Smooth muscle cell (in vitro differentiated cells): ENCODE measurements at regions not wholly inside any gene's neighbourhood (a gene's known extent, or its start where the extent isn't known, plus 50 kb on each side); places are given as distances from the start of the nearest gene placed in this dataset.

ENCODE experiments used
- DNase-seq: peaks from one replicate; lab custom pipeline; 2025; ENCODE audit not compliant: unreplicated experiment; lab: John Stamatoyannopoulos, UW
- H2AFZ ChIP-seq: fragments of 200-600 bp; sonication (generic); 2 replicates; pipeline ENCODE4 v1.6.0; 2016; ENCODE audit warnings: antibody characterized with exemption, low read depth, mild to moderate bottlenecking
- H3F3A ChIP-seq: fragments of 200-600 bp; sonication (generic); 2 replicates; pipeline ENCODE4 v1.6.0; 2017; ENCODE audit warnings: antibody characterized with exemption, low read depth
- H3K27ac ChIP-seq: fragments of 200-600 bp; sonication (generic); 2 replicates; pipeline ENCODE4 v1.5.1; 2016; ENCODE audit warnings: low read depth, mild to moderate bottlenecking
- H3K27me3 ChIP-seq: fragments of 200-600 bp; sonication (generic); 2 replicates; pipeline ENCODE4 v1.6.1; 2016; ENCODE audit warnings: low read depth, mild to moderate bottlenecking
- H3K36me3 ChIP-seq: fragments of 200-600 bp; sonication (generic); 2 replicates; pipeline ENCODE4 v1.5.1; 2016; ENCODE audit warnings: low read depth
- H3K4me1 ChIP-seq: fragments of 200-600 bp; sonication (generic); 2 replicates; pipeline ENCODE4 v1.5.1; 2016; ENCODE audit warnings: low read depth
- H3K4me2 ChIP-seq: fragments of 200-600 bp; sonication (generic); 2 replicates; pipeline ENCODE4 v1.6.0; 2016; ENCODE audit warnings: mild to moderate bottlenecking
- H3K4me3 ChIP-seq: fragments of 200-600 bp; sonication (generic); 2 replicates; pipeline ENCODE4 v1.5.1; 2016; ENCODE audit warnings: mild to moderate bottlenecking
- H3K79me2 ChIP-seq: fragments of 200-600 bp; sonication (generic); 2 replicates; pipeline ENCODE4 v1.6.0; 2016; ENCODE audit warnings: low read depth, mild to moderate bottlenecking
- H3K9ac ChIP-seq: fragments of 200-600 bp; sonication (generic); 2 replicates; pipeline ENCODE4 v1.6.0; 2016; ENCODE audit warnings: low read depth
- H3K9me3 ChIP-seq: fragments of 200-600 bp; sonication (generic); replicated peaks from 2 replicates; pipeline ENCODE4 v1.5.1; 2016; ENCODE audit warnings: low read depth
- H4K20me1 ChIP-seq: fragments of 200-600 bp; sonication (generic); 2 replicates; pipeline ENCODE4 v1.6.0; 2016; ENCODE audit warnings: low read depth
- CTCF ChIP-seq: fragments of 200-600 bp; sonication (generic); IDR thresholded peaks from 2 replicates; pipeline ENCODE4 v1.5.1; 2017; ENCODE audit warnings: borderline replicate concordance, mild to moderate bottlenecking, antibody characterized with exemption; ENCODE audit not compliant: insufficient read depth, poor library complexity, severe bottlenecking
- WGBS: methylation state at CpG from one replicate; pipeline ENCODE4 v1.1.7; 2016; ENCODE audit warnings: low lambda C conversion rate; 5-methylcytosine and 5-hydroxymethylcytosine counted together

- Histone ChIP-seq H3K4me3 (no peak overlapping the region), H3K9ac (peak overlapping the region; percentile 4), H3K27me3 (no peaks in the 10 kb centered on the region), H3K79me2 (no peaks in the 10 kb centered on the region), H3K4me2 (peak overlapping the region; percentile 54), H3K36me3 (no peaks in the 10 kb centered on the region), H3K9me3 (no peaks in the 10 kb centered on the region), H3F3A (peaks cover 5% of the 10 kb centered on the region), H3K27ac (peak overlapping the region; percentile 77), H2AFZ (no peak overlapping the region), H4K20me1 (no peaks in the 10 kb centered on the region), H3K4me1 (no peaks in the 10 kb centered on the region)
- DNase-seq, result no peak
- 22% methylated on average over 9 of the region's 9 CpGs for WGBS
- no peak for TF ChIP-seq CTCF
These were observed 84.9 kb upstream of the NAA20 start for GRCh38 chr20:19932170-19932667.

- Histone ChIP-seq H3K4me1 (no peaks in the 10 kb centered on the region), H4K20me1 (no peaks in the 10 kb centered on the region), H3K36me3 (no peaks in the 10 kb centered on the region), H3K4me2 (peak overlapping the region; percentile 61), H3K4me3 (no peak overlapping the region), H3K27ac (peak overlapping the region; percentile 41), H3K9ac (no peak overlapping the region), H2AFZ (no peak overlapping the region), H3K9me3 (no peaks in the 10 kb centered on the region), H3F3A (peaks cover 16% of the 10 kb centered on the region), H3K27me3 (no peaks in the 10 kb centered on the region), H3K79me2 (no peaks in the 10 kb centered on the region)
- WGBS, result 75% methylated on average over 13 of the region's 13 CpGs
- TF ChIP-seq CTCF, result no peak
- DNase-seq, result no peak
These were observed 82.2 kb upstream of the NAA20 start for GRCh38 chr20:19934792-19935491.

GRCh38 chr20:19935842-19936241 is 81.3 kb upstream of the NAA20 start:
- peak overlapping the region; percentile 61 for H3K4me2 ChIP-seq
- DNase-seq, result no peak
- H3K9ac ChIP-seq, result no peak overlapping the region

More at GRCh38 chr20:19935842-19936241, 81.3 kb upstream of the NAA20 start:
- 39% methylated on average over 7 of the region's 7 CpGs for WGBS
- Histone ChIP-seq H3K27ac (peak overlapping the region; percentile 41), H4K20me1 (no peaks in the 10 kb centered on the region), H3F3A (peaks cover 16% of the 10 kb centered on the region), H3K36me3 (no peaks in the 10 kb centered on the region), H2AFZ (no peak overlapping the region), H3K79me2 (no peaks in the 10 kb centered on the region), H3K4me3 (no peak overlapping the region), H3K4me1 (no peaks in the 10 kb centered on the region), H3K9me3 (no peaks in the 10 kb centered on the region), H3K27me3 (no peaks in the 10 kb centered on the region)
- no peak for TF ChIP-seq CTCF
